Lower leg skin (tissue), 4 donors: ENCODE measurements at regions not wholly inside any gene's neighbourhood (a gene's known extent, or its start where the extent isn't known, plus 50 kb on each side); places are given as distances from the start of the nearest gene placed in this dataset.
"Not testable (repeated sequence)": the region's sequence is repeated elsewhere in the genome, so short reads cannot be mapped to it uniquely, and the experiment has no call there.

Experiments
- DNase-seq, 2 donors: peaks; one replicate each; pipeline ENCODE4 v3.0.0-alpha.2; 2019; ENCODE audit warnings: low spot score in 2 of 2
- H3K4me3 ChIP-seq: fragments of 200-600 bp; sonication (generic); 2 replicates; pipeline ENCODE4 v1.5.1; 2017; ENCODE audit warnings: mild to moderate bottlenecking, low read depth; ENCODE audit not compliant: poor library complexity, severe bottlenecking
- POLR2A ChIP-seq, 2 donors: fragments of 450-650 bp; IDR thresholded peaks; one replicate each; pipeline ENCODE4 v1.6.1; 2016 to 2017; ENCODE audit warnings: antibody characterized with exemption in 2 of 2, mild to moderate bottlenecking in 1 of 2, moderate library complexity in 1 of 2
- WGBS, 2 donors: methylation state at CpG; one replicate each; pipeline ENCODE4 v1.1.5; 2018; 5-methylcytosine and 5-hydroxymethylcytosine counted together
- intact Hi-C: fragments of 100-400 bp; cut with DNase I; formaldehyde crosslinking; loops from one replicate; pipeline ENCODE4 v1.15.0; 2023; ENCODE audit warnings: low total_unique reads
- TF ChIP-seq, protein P1 (sequence below), 3 donors: fragments of 450-650 bp; IDR thresholded peaks; one replicate each; pipeline ENCODE4 v1.5.1; 2016; ENCODE audit warnings: antibody characterized with exemption in 3 of 3, mild to moderate bottlenecking in 3 of 3, moderate library complexity in 2 of 3

DNA sequence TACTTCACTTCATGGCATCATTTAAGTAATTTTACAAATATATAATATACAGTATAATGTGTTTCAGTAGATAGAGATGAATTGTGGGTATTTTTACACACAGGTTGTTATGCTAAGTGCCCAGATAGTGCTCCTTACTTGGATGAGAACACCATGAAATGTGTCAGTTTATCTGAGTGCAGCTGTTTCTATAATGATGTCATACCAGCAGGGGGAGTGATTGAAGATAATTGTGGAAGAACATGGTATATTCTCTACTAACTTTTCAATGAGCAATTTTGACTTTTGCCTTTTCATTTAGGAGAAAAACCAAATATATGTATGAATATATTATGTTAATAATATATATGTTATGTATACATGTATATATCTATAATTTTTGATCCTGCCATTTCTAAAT lies 221.6 kb downstream of the LRRK2 start:
- TF ChIP-seq POLR2A (IDR thresholded peaks at IDR 0.05): no peak
- TF ChIP-seq, protein P1, sequence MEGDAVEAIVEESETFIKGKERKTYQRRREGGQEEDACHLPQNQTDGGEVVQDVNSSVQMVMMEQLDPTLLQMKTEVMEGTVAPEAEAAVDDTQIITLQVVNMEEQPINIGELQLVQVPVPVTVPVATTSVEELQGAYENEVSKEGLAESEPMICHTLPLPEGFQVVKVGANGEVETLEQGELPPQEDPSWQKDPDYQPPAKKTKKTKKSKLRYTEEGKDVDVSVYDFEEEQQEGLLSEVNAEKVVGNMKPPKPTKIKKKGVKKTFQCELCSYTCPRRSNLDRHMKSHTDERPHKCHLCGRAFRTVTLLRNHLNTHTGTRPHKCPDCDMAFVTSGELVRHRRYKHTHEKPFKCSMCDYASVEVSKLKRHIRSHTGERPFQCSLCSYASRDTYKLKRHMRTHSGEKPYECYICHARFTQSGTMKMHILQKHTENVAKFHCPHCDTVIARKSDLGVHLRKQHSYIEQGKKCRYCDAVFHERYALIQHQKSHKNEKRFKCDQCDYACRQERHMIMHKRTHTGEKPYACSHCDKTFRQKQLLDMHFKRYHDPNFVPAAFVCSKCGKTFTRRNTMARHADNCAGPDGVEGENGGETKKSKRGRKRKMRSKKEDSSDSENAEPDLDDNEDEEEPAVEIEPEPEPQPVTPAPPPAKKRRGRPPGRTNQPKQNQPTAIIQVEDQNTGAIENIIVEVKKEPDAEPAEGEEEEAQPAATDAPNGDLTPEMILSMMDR (IDR thresholded peaks at IDR 0.05): no peak
- no peak for DNase-seq
- H3K4me3 ChIP-seq: no peak overlapping the region
- intact Hi-C loops: no loop called here

DNA sequence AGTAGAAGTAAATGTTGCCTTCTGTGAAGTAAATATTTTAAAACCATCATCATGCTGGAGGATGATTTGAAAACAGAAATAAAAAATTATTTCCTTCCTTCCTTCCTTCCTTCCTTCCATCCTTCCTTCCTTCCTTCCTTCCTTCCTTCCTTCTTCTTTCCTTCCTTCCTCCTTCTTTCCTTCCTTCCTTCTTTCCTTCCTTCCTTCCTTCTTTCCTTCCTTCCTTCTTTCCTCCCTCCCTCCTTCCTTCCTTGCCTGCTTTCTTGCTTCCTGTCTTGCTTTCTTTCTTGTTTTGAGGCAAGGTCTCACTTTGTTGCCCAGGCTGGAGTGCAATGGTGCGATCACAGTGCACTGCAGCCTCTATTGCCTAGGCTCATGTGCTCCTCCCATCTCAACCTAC lies 223.7 kb downstream of the LRRK2 start:
- DNase-seq, intact Hi-C loops, H3K4me3 ChIP-seq: not testable (repeated sequence)
- 91 to 95% methylated on average over 1 of the region's 1 CpG for WGBS, 2 donors

DNA sequence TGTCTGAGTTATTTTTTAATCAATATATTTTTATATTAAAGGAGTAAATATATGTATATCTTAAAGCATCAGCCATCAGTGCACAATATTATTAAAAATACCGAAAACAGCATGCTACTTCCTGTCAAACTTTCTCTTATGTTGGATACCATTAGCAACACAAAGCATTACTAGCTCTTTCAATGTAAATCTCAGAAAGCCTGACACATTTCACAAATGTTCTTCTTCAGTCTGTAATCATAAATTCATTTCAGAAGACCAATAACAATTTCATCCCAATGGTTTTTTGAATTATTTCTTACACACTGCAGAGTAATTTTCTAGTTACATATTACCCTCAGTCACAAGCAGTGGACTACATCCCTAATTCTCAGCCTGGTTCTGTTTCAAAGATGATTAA lies 226.9 kb downstream of the LRRK2 start:
- TF ChIP-seq POLR2A (IDR thresholded peaks at IDR 0.05): no peak
- TF ChIP-seq, protein P1 (IDR thresholded peaks at IDR 0.05): no peak

DNA sequence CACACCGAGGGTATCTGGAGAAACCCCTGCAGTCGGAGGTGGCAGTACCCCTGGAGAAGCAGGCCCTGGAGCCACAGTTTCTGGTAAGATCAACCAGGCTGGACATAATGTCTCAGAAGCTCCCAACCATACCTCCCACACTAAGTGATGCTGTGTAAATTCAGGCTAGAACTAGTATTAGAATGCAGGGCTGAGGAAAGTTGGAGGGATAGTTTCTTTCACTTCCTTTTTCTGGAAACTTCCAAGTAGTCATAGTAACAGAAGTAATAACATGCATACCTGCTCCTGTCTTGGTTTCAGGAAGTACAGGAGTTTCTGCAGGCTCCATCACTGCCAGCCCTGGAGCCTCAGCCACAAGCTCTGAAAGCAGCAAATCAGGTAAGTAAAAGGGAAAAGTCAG lies 228.1 kb upstream of the CNTN1 start:
- DNase-seq: no peak
- intact Hi-C loops: no loop called here
- TF ChIP-seq POLR2A (IDR thresholded peaks at IDR 0.05): no peak
- TF ChIP-seq, protein P1 (IDR thresholded peaks at IDR 0.05): no peak
- H3K4me3 ChIP-seq: no peak overlapping the region
- 86 to 98% methylated on average over 2 of the region's 2 CpGs for WGBS, 2 donors

More for the DNA sequence above, 226.9 kb downstream of the LRRK2 start:
- H3K4me3 ChIP-seq: no peak overlapping the region
- intact Hi-C loops: no loop called here
- no peak for DNase-seq
- WGBS, 2 donors: 84 to 93% methylated on average over 1 of the region's 1 CpG

DNA sequence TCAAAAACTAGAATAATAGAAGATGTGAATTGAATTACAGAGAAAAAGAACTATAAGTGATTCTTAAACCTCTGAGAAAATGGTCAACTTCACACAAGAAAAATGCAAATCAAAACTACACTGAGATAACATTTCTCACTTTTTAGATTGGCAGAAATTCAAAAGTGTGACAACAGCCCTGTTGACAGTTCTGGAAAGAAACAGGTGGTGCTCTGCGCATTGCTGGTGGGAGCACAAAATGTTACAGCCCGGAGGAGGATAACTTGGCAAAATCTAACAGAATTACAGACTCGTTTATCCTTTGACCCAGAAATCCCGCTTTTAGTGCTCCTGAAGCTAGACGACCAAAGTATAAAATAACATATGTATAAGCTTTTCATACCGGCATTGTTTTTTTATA lies 222.5 kb upstream of the CNTN1 start:
- WGBS, 2 donors: 25 to 31% methylated on average over 6 of the region's 6 CpGs
- no peak for DNase-seq
- TF ChIP-seq, protein P1 (IDR thresholded peaks at IDR 0.05): no peak
- TF ChIP-seq POLR2A (IDR thresholded peaks at IDR 0.05): no peak
- intact Hi-C loops: no loop called here
- no peak overlapping the region for H3K4me3 ChIP-seq

DNA sequence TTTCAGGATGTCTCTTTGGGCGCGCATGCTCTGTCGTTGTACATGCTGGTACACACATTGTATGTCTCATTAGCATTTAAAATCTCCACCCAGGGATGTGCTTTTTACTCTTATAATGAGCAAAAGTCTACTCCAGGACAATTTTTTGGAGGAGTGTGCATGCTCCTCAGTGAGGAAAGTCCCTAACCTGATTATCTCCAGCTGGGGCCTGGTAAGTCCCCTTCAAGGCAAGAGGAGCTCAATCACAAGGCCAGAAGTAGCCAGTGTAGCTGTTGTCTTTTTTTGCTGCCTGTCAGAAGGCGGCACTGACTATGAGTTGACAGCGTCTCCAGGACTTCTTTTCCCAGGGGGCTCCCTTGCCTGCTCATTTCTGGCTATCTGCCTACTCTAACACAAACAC lies 218.3 kb upstream of the CNTN1 start:
- no peak for DNase-seq
- no peak for TF ChIP-seq POLR2A (IDR thresholded peaks at IDR 0.05)
- TF ChIP-seq, protein P1 (IDR thresholded peaks at IDR 0.05): no peak

More for the DNA sequence above, 218.3 kb upstream of the CNTN1 start:
- intact Hi-C loops: no loop called here
- 42 to 57% methylated on average over 5 of the region's 5 CpGs for WGBS, 2 donors
- H3K4me3 ChIP-seq: no peak overlapping the region
